ENCODE measurements at regions not wholly inside any gene's neighbourhood (a gene's known extent, or its start where the extent isn't known, plus 50 kb on each side); places are given as distances from the start of the nearest gene placed in this dataset.

GRCh38 chr2:12506846-12507245 lies 209.9 kb upstream of the TRIB2 start:
- no peak for DNase-seq (ENCODE audit: low read depth)
- no peak overlapping the region for H3K4me3 ChIP-seq (ENCODE audit: low read length)
- TF ChIP-seq, protein P1, sequence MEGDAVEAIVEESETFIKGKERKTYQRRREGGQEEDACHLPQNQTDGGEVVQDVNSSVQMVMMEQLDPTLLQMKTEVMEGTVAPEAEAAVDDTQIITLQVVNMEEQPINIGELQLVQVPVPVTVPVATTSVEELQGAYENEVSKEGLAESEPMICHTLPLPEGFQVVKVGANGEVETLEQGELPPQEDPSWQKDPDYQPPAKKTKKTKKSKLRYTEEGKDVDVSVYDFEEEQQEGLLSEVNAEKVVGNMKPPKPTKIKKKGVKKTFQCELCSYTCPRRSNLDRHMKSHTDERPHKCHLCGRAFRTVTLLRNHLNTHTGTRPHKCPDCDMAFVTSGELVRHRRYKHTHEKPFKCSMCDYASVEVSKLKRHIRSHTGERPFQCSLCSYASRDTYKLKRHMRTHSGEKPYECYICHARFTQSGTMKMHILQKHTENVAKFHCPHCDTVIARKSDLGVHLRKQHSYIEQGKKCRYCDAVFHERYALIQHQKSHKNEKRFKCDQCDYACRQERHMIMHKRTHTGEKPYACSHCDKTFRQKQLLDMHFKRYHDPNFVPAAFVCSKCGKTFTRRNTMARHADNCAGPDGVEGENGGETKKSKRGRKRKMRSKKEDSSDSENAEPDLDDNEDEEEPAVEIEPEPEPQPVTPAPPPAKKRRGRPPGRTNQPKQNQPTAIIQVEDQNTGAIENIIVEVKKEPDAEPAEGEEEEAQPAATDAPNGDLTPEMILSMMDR (conservative IDR thresholded peaks at IDR 0.05; ENCODE audit: low read depth, low read length), result no peak

DNA sequence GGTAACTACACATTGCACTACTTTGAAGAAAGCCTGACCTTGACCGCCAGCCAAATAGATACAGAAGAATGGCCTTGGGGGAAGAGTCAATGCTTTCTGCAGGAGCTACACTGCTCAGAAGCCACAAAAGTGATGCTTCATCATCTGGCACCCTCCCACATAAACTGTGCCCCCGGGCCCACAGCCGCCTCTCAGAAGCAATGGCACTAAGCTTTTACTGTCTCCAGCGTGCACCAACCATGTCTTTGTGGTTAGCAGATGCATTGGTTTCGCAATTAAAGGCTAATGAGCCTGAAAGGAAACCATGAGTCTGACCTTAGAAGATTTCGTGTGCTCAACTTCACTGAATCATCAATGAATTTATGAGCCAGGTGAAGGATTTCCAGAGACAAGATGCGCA lies 209.4 kb upstream of the TRIB2 start:
- no peak for DNase-seq (ENCODE audit: low read depth)
- no peak overlapping the region for H3K4me3 ChIP-seq (ENCODE audit: low read length)

DNA sequence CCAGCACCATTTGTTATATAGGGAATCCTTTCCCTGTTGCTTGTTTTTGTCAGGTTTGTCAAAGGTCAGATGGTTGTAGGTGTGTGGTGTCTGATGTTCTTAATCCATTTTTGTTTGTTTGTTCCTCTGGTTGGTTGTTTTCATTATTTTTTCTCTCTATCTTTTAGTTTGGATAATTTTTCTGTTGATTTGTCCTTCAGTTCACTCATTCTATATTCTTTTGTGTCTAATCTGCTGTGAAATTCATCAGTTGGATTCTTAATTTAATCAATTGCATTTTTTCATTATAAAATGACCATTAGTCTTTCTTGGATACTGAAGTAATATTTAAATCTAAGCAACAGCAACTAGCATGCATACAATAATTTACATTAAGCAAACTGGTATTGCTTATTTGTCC lies 206.7 kb upstream of the TRIB2 start:
- TF ChIP-seq, protein P1 (conservative IDR thresholded peaks at IDR 0.05; ENCODE audit: low read depth, low read length), result no peak
- H3K4me3 ChIP-seq (ENCODE audit: low read length), result no peak overlapping the region
- DNase-seq (ENCODE audit: low read depth), result no peak

More for the DNA sequence above, 209.4 kb upstream of the TRIB2 start:
- TF ChIP-seq, protein P1 (conservative IDR thresholded peaks at IDR 0.05; ENCODE audit: low read depth, low read length), result no peak

DNA sequence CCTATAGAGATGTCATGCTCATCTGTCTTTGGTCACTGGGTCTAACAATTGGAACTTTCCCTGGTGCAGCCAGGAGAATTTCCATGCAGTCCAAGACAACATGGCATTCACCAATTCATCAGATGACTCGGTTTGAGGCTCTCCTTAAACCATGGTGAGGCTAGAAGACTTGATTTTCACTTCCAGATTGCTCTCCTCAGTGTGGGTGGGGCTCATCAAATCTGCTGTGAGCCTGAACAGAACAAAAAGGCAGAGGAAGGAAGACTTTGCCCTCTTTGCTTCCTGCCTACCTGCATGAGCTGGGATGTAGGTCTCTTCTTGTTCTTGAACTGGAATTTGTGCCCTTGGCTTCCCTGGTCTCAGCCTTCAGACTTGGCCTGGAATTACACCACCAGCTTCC lies 203.4 kb upstream of the TRIB2 start:
- TF ChIP-seq, protein P1 (conservative IDR thresholded peaks at IDR 0.05; ENCODE audit: low read depth, low read length), result no peak
- DNase-seq (ENCODE audit: low read depth), result no peak
- H3K4me3 ChIP-seq (ENCODE audit: low read length), result no peak overlapping the region

DNA sequence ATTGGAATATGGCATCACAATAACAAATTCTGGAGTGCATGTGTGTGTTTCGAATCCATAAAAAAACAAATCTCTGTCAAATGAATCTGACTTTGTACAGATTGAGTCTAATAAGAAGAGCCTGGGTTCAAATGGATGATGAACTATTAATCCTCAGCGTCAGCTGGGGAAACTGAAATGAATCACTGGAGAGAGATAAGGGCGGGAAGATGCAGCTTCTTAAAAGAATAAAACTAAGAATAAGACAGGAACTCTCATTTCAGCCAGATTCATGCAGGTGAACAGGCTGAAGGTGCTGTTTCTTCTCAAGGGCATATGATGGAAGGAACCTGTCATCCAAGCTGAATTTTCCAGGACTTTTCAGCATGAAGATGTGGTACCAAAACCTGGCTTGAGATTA lies 202.6 kb upstream of the TRIB2 start:
- H3K4me3 ChIP-seq (ENCODE audit: low read length), result no peak overlapping the region
- no peak for DNase-seq (ENCODE audit: low read depth)
- TF ChIP-seq, protein P1 (conservative IDR thresholded peaks at IDR 0.05; ENCODE audit: low read depth, low read length), result no peak

DNA sequence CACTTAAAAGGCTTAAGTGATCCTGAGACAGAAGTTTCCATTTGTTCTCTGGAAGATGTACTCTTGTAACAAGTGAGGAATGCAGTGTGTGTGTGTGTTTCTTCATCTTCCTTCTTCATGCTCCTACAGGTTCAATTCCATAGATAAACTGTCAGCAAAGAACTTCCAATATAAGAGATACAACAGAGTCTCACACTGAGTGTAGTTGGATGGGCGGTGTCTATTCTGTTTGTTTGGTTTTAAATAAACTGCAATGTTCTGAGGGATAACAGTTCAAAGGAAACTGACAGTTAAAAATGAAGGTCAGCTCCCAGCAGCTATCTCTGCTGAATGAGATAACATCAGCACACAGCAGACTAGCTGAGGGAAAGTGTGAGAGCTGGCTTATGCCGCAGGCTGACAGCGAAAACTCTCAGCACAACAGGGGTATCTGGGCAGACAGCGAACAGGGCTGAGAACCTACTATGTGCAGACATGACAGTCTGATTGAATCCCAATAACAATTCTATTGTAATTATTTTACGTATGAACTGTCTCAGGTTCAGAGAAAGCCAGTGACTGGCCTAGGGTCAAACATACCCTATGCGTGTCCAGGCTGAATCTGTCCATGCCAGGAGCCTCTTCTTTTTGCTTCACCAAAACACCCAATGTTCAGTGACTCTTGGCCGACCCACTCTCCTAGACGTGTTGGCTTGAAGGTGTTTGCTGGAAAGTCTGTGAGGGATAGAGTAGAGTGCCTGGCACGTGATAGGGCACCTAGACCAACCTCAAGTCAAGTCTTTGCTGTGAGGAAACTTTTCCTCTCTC lies 201.9 kb upstream of the TRIB2 start:
- TF ChIP-seq, protein P1 (conservative IDR thresholded peaks at IDR 0.05; ENCODE audit: low read depth, low read length), result no peak
- DNase-seq (ENCODE audit: low read depth), result no peak
- no peak overlapping the region for H3K4me3 ChIP-seq (ENCODE audit: low read length)

GRCh38 chr2:12515871-12516270 lies 200.9 kb upstream of the TRIB2 start:
- no peak for DNase-seq (ENCODE audit: low read depth)
- no peak overlapping the region for H3K4me3 ChIP-seq (ENCODE audit: low read length)
- TF ChIP-seq, protein P1 (conservative IDR thresholded peaks at IDR 0.05; ENCODE audit: low read depth, low read length), result no peak
